ENCODE measurements at regions not wholly inside any gene's neighbourhood (a gene's known extent, or its start where the extent isn't known, plus 50 kb on each side); places are given as distances from the start of the nearest gene placed in this dataset.

- no peak for TF ChIP-seq CTCF (IDR thresholded peaks at IDR 0.05)
- no peak for TF ChIP-seq EP300 (IDR thresholded peaks at IDR 0.05)
- no peak for TF ChIP-seq POLR2A (IDR thresholded peaks at IDR 0.05)
Observed at GRCh38 chr4:138401334-138401733, 159.2 kb upstream of the SLC7A11 start.
